Prostate gland (tissue), 2 donors: ENCODE measurements at regions not wholly inside any gene's neighbourhood (a gene's known extent, or its start where the extent isn't known, plus 50 kb on each side); places are given as distances from the start of the nearest gene placed in this dataset.
A peak's percentile ranks its signal among the peaks of the same experiment; 100 is the strongest.

Experiments used
- DNase-seq: peaks from one replicate; pipeline ENCODE4 v3.0.0-alpha.2; 2019; ENCODE audit warnings: low spot score
- H3K27ac ChIP-seq, 2 donors: fragments of 200-600 bp; sonication (generic); 2 replicates each; pipeline ENCODE4 v1.5.1; 2017 to 2019
- H3K27me3 ChIP-seq: fragments of 200-600 bp; sonication (generic); replicated peaks from 2 replicates; pipeline ENCODE4 v1.5.1; 2019; ENCODE audit not compliant: insufficient read depth
- H3K36me3 ChIP-seq, 2 donors: fragments of 200-600 bp; sonication (generic); 1 replicate in 1 of 2; 2 replicates in 1 of 2; pipeline versions ENCODE4 v1.5.1 to v1.8.1; 2017 to 2019
- H3K4me1 ChIP-seq: fragments of 200-600 bp; sonication (generic); replicated peaks from 2 replicates; pipeline ENCODE4 v1.5.1; 2019
- H3K4me3 ChIP-seq, 2 donors: fragments of 200-600 bp; sonication (generic); 2 replicates each; pipeline ENCODE4 v1.5.1; 2017 to 2019
- H3K9me3 ChIP-seq: fragments of 200-600 bp; sonication (generic); 2 replicates; pipeline ENCODE4 v1.5.1; 2017
- CTCF ChIP-seq, 4 experiments: fragments of 200-600 bp in 2 of 4; fragments of 450-650 bp in 2 of 4; sonication (generic) in 2 of 4; IDR thresholded peaks; 1 replicate in 3 of 4; 2 replicates in 1 of 4; pipeline ENCODE4 v1.5.1; 2016 to 2019; ENCODE audit warnings: antibody characterized with exemption in 4 of 4, mild to moderate bottlenecking in 2 of 4, moderate library complexity in 2 of 4
- POLR2A ChIP-seq: fragments of 450-650 bp; IDR thresholded peaks from one replicate; pipeline ENCODE4 v1.6.1; 2016; ENCODE audit warnings: antibody characterized with exemption, mild to moderate bottlenecking
- POLR2AphosphoS5 ChIP-seq: sonication (generic); formaldehyde crosslinking; IDR thresholded peaks from one replicate; pipeline ENCODE4 v1.6.1; 2017; ENCODE audit warnings: antibody characterized with exemption
- WGBS: methylation state at CpG from one replicate; pipeline ENCODE4 v1.1.5; 2018; 5-methylcytosine and 5-hydroxymethylcytosine counted together
- intact Hi-C: fragments of 100-400 bp; cut with DNase I; formaldehyde crosslinking; loops from one replicate; pipeline ENCODE4 v1.14.2; 2022

GRCh38 chr2:176554101-176555048 is 285.1 kb downstream of the MTX2 start:
- 11% methylated on average over 17 of the region's 17 CpGs for WGBS
- no peak for DNase-seq
- no peaks in the 10 kb centered on the region for H3K4me1 ChIP-seq
- no peaks in the 10 kb centered on the region for H3K27me3 ChIP-seq
- H3K36me3 ChIP-seq, result no peaks in the 10 kb centered on the region
- peak overlapping the region in 1 of 2 donors; percentile 19 for H3K27ac ChIP-seq
- TF ChIP-seq POLR2AphosphoS5 (peak; percentile 26), POLR2A (no peak), CTCF (IDR thresholded peaks at IDR 0.05) (peak; percentile 55 to 88 (median 71))
- intact Hi-C loops, result loop anchor here (2.0 to 5.0 kb wide), 3 partner anchors 97 to 593 kb away; no protein-coding TSS in a partner anchor
- no peaks in the 10 kb centered on the region for H3K9me3 ChIP-seq
- H3K4me3 ChIP-seq, result peak overlapping the region; percentile 22 to 24

DNA sequence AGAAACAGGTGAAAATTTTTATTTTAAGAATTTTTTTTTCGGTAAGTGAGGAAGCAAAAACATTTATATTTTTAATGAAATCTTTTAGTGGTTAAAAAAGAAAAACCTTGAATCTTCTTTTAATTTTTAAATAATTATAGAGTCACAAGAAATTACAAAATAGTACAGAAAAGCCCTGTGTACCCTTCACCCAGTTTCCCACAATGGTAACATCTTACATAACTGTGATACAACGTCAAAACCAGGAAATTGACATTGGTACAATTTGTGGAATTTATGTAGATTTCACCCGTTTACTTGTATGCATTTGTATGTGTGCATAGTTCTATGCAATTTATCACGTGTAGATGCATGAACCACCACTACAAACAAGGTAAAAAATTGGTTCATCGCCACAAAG is 285.9 kb downstream of the MTX2 start:
- Histone ChIP-seq H3K27me3 (no peaks in the 10 kb centered on the region), H3K36me3 (no peaks in the 10 kb centered on the region), H3K4me3 (no peak overlapping the region), H3K9me3 (no peaks in the 10 kb centered on the region), H3K4me1 (no peaks in the 10 kb centered on the region), H3K27ac (no peak overlapping the region)
- no peak for DNase-seq
- 62% methylated on average over 5 of the region's 5 CpGs for WGBS
- intact Hi-C loops, result loop anchor here (2.0 to 5.0 kb wide), 2 partner anchors 98 to 414 kb away; no protein-coding TSS in a partner anchor
- TF ChIP-seq POLR2AphosphoS5 (no peak), CTCF (IDR thresholded peaks at IDR 0.05) (no peak), POLR2A (no peak)

GRCh38 chr2:176555781-176556180 is 286.5 kb downstream of the MTX2 start:
- Histone ChIP-seq H3K4me3 (no peak overlapping the region), H3K36me3 (no peaks in the 10 kb centered on the region), H3K27me3 (peaks cover 2% of the 10 kb centered on the region), H3K9me3 (no peaks in the 10 kb centered on the region), H3K27ac (no peak overlapping the region), H3K4me1 (no peaks in the 10 kb centered on the region)
- TF ChIP-seq POLR2A (no peak), POLR2AphosphoS5 (no peak), CTCF (IDR thresholded peaks at IDR 0.05) (no peak)
- no peak for DNase-seq
- intact Hi-C loops, result loop anchor here (2.0 to 5.0 kb wide), 2 partner anchors 98 to 415 kb away; no protein-coding TSS in a partner anchor
- WGBS, result 56% methylated on average over 13 of the region's 13 CpGs

GRCh38 chr2:176556373-176556772 is 287.1 kb downstream of the MTX2 start:
- Histone ChIP-seq H3K36me3 (no peaks in the 10 kb centered on the region), H3K4me3 (no peak overlapping the region), H3K9me3 (no peaks in the 10 kb centered on the region), H3K4me1 (no peaks in the 10 kb centered on the region), H3K27ac (no peak overlapping the region), H3K27me3 (peaks cover 4% of the 10 kb centered on the region)
- intact Hi-C loops, result loop anchor here (5.0 kb wide), 1 partner anchor 99 kb away; no protein-coding TSS in a partner anchor
- DNase-seq, result peak; percentile 46
- peak; percentile 70 for TF ChIP-seq POLR2AphosphoS5
- no peak for TF ChIP-seq CTCF (IDR thresholded peaks at IDR 0.05)
- 30% methylated on average over 2 of the region's 2 CpGs for WGBS
